Activated CD8-positive, alpha-beta memory T cell treated with anti-CD3 and anti-CD28 coated beads, Interleukin-2, amount 50 U/mL, for 4 hours (primary cell): ENCODE measurements at regions not wholly inside any gene's neighbourhood (a gene's known extent, or its start where the extent isn't known, plus 50 kb on each side); places are given as distances from the start of the nearest gene placed in this dataset.
"Not testable (repeated sequence)": the region's sequence is repeated elsewhere in the genome, so short reads cannot be mapped to it uniquely, and the experiment has no call there.

ENCODE experiments used
- DNase-seq: peaks from one replicate; pipeline ENCODE4 v3.0.0-alpha.2; 2020

DNA sequence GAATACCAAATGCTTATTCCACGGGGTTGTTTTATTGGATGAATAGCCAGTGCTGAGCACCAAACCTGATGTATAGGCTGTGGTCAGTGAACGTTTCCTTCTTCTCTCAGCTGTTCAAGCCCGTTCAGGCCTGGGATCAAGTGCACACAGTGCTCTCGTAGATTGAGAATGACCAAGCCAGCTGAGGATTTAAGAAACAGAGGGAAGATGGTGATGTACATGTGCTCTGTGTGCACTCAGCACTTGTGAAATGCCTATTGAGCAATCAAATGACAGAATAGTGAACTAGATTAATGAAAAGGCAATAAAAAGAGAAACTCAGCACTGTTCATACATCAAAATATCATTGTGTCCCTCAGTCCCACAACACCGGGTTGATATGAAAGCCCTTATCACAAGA lies 302.5 kb downstream of the BMPER start:
- DNase-seq, result no peak

DNA sequence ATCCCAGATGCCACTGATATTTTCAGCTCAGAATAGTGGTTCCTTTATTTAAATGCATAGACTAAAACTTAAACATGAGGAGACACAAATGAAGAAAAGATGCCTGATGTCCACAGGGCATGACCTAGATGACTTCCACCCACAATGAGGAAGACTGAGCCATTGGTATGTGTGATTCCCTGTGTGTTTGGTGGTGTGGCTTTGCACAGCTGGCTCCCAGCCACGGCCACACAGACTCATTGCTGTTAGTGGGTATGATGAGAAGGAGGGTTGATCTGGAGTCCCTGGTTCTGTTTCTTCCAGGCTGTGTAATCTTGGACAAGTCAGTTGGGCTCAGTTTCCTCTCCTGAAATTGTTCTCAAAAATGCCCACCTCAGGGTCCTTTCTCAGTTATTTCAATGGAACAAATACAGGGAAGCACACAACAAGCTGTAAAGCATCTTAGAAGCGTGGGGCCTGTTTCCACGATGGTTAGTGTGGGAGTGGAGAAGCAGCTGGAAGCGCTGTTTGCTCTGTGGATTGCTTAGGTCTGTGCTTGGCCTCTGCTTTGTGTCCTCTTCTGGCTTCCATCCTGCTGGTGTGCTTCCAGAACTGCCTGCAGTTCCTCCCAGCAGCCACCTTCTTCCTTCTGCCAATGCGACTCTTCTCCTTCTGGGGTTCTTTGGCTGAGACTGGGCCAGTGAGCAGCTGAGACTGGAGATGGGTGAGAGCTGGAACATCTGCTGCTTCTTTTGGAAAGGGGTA lies 303.7 kb downstream of the BMPER start:
- DNase-seq, result no peak

DNA sequence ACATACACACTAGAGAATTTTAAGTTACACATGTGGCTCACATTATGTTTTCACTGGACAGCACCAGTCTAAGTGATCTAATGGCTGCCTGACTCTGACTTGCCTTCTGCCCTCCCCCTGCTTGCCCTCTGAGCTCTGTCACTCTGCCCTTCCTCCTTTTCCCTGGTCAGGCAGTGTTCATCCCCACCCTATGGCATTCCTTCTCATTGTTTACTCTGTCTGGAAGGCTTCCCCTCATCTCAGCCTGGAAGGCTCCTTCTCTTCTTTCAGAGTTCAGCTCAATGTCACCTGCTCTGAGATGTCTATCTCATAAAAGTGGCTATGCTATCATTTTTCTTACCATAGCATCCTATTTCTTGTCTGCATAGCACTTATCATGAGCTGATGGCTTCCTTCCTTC lies 305.7 kb downstream of the BMPER start:
- no peak for DNase-seq

DNA sequence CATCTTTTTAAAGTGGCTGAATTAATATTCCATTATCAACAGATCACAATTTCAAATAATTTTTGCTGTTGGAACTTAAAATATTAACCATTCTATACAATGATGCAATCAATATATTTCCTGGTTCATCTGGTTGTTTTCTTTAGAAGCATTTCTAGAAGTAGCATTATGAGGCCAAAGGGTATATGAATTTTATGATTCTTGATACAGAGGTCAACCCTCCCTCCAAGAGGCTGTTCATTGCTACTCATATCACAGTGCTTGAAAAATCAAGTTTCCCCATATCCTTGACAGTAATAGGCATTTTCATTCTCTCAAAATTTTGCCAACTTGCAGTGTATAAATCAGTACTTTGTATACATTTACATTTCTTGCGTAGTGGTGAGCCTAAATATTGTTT lies 312.6 kb downstream of the BMPER start:
- no peak for DNase-seq

DNA sequence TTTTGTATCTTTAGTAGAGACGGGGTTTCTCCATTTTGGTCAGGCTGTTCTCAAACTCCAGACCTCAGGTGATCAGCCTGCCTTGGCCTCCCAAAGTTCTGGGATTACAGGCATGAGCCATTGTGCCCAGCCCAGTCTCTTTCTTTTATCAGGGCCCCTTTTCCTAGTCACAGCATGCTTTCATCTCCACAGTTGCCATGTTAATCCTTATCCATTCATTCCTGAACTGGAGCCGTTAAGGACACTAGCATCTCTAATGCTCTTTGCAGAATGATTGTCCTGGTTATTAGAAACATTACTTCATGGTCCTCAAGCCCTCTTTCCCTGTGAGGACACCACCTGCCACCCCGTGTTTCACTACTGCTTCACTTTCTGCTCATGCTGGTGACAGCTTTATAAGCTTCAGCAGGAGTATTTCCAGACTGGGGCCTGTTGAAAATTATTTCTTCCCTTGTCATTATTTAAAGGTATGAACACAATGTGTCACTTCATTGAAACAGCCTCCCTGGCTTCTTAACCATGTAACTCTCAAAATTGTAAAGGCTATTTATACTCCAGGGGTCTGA lies 313.9 kb downstream of the BMPER start:
- no peak for DNase-seq

DNA sequence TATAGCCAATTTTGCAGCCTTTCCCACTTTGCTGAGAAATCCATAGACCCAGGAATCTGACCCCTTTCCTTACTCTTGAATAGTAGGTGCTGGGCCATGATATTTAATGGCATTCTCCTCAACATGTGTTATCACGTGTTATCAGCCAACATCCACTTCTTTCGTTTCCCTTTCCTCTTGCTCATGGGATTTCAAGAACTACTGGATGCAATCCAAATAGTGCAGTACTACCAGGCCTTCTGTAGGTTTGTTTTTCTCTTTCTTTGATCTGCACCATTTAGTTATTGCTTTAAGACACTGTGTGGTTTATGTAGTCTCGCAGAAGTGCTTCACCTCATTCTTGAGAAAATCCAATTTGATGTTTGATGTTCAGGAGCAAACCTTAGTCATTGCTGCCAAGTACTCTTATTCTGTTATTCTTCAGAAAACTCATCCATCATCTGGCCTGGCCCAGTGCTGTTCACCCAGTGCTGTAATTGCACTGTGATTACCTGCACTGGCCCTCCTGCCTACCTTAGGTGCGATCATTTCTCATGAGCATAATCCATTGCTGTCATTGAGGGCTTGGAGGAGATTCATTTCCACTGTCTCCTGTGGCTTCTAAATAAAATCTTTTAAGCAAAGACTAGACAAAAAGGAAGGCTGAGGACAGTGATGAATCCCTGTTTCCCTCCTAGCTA lies 315.3 kb downstream of the BMPER start:
- no peak for DNase-seq

DNA sequence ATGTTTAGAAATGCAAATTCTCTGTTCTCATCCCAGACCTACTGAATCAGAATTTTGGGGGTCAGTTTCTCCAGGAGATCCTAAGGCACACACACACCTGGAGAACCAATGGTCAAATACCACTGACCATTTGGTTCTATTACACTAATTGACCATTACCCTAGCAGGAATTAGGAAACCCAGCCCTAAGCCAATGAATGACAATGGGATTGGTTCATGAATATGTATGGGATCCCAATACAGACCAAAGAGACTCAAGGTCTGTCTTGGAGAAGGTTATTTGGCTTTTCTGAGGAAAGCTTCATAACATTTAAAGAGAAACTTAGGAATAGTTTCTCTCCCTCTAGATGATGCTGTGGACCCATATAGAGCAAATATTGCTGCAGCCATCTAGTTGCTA lies 317.0 kb downstream of the BMPER start:
- no peak for DNase-seq

DNA sequence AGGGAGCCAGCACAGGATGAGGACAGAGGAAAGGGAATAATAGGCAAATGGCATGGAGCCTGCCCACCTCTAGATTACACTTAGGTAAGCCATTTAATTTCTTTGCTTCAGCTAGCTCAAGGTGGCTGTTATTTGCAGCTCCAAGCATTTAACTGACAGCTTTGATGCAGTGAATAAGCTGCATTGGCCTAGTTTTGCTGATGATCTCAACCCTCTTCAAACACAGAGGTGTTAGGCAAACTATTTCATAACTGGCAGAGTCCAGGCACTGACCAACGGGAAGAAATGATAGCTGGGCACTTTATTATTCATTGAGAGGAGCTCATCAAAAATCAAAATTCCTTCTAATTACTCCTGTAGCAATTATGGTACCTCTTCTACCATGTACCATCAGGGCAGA lies 317.4 kb downstream of the BMPER start:
- no peak for DNase-seq

DNA sequence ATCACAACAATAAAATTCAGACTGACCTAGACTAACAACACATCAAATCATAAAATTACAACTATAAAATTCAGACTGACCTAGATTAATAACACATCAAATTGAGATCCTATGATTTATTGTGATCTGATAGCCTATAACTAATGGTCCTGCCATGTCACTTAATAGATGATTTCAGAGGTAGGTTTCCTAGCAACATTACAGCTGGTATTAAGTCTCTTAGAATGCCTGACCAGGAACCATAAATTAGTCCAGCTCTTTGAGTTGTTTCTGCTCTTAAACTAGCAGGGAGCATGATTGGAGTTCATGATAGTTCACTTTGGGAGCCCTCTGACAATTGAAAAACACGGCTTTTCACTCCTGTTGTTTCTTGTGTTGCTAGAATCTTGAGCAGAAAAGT lies 318.9 kb downstream of the BMPER start:
- DNase-seq, result no peak

DNA sequence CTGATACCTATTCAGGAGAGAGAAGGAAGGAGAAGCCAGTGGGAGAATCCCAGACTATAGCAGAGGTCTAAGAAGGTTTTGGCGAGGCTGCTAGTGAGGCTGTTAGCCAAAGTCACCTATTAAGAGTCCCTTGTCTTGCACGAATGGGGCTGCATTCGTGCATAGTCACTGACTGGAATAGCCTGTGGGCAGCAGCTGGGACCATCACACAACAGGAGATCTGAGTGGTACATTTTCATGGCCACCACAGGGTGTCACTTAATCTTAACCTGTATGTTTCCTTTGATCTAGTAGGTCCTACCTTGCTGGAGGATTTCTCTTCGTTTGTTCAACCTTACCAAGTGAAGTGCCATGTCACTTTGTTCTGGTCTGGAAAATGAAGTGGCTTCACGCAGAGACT lies 319.9 kb downstream of the BMPER start:
- no peak for DNase-seq

DNA sequence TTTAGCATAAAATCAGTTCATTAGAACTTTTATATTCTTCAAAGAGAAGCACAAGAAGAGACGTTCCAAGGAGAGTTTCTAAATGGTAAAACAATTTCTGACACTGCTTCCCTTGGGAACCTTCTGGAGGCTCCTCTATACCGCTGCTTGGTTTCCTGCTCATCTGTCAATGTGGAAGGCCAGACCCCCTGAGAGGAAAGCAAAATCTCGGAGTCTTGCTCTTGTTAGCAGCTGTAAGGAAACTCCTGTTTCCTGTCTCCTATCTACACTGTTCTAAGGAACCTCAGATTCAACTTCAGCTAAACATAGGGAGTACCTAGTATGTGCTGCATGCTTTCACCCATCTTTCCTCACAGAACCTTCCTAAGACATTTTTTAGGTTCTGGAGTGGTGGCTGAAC lies 322.2 kb downstream of the BMPER start:
- no peak for DNase-seq

DNA sequence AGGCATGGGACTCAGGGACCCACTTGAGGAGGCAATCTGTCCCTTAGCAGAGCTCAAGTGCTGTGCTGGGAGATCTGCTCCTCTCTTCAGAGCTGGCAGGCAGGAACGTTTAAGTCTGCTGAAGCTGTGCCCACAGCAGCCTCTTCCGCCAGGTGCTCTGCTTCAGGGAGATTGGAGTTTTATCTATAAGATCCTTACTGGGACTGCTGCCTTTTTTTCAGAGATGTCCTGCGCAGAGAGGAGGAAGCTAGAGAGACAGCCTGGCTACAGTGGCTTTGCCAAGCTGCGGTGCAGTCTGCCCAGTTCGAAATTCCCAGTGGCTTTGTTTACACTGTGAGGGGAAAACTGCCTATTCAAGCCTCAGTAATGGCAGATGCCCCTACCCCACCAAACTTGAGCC lies 329.8 kb downstream of the BMPER start:
- DNase-seq, result not testable (repeated sequence)

DNA sequence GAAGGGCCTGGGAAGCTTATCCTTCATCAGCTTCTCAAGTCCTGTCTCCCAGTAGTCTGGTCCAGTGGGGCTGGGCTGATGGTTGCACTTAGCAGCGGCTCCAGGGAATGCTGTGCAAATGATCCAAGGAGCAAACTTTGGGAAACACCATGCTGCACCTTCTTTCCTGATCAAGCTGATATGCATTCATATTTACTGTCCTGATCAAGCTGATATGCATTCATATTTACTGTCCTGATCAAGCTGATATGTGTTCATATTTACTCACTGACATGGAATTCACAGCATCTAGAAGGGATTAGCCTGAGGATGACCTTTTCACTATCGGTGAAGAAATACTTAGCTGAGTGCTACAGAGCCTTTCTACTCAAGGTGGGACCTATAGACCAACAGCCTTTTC lies 330.7 kb downstream of the BMPER start:
- no peak for DNase-seq

DNA sequence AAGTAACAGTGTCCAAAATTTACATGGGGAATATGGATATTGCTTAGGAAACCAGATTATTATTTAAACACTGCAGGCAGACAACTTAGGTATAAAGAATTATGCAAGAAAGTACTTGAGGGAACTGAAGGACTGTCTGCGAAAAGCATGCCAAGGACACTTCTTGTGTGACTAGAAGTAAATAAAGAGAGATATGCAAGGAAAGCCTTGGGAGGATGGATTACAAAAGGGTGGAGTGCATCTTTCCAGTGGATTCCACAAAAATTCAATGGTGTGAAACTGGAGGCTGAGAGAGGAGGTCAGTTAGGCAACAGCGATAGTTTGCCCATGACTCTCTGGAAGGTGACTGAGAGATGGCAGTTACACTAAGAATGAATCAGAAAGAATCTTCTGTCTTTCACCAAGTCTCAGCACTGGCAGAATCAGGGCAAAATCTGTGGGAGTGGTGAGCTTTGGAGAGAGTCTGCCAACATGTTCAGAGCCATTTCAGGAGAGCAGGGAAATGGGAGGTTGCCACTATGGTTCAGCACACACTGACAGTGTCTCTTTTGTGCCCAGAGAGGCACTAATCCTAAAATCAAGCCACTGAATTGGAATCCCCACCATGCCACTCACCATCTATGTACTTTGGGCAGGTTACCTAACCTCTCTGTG lies 331.6 kb downstream of the BMPER start:
- DNase-seq, result no peak

DNA sequence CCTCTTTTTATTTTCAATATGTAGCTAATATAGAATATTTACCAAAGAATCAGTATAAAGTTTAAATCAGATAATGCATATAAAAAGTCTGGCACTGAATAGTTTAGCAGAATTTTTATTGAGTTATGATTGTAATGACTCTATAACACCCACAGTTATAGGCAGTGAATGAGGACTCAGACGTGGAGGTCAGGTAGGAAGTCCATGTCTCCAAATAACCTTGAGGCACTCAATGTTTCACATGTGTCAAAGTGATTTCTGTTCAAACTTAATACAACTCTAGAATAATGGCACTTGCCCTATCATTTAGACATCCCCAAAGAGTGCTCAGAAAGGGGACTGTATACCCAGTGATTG lies 332.1 kb downstream of the BMPER start:
- DNase-seq, result no peak

DNA sequence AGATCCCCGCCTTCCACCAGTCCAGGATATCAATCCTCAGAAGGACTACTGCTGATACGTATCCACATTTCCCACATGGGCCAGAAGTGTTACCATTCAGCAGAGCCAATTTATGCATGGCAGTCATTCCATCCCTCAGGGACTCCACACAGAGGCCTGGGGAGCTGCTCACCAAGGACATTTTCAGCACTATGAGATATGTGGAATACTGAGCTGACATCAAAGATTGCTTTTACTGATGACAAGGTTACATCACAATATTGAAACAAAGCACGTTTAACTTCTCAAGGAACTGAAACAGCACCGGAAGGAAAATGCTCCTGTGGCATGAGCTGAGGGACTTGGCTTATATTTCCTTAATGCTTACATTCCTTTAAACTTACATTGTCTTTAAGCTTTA lies 335.1 kb downstream of the BMPER start:
- DNase-seq, result no peak

DNA sequence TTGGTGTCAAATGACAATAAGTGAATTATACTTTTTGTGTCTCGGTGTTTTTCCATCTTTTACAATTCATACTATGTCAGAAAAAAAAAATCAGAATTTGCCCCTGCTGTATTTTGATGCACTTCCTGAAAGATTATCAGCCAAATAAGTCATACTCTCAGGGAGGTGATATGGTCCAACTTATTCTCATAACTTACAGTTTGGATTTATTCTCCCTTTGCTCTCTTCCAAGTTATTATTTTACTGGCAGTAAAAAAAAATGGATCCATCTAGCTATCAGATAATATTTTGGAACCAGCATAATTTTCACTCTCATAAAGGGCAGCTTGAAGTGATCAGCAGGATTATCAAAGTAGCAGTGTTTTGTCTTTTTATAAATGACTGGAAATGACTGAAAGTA lies 337.1 kb downstream of the BMPER start:
- no peak for DNase-seq

DNA sequence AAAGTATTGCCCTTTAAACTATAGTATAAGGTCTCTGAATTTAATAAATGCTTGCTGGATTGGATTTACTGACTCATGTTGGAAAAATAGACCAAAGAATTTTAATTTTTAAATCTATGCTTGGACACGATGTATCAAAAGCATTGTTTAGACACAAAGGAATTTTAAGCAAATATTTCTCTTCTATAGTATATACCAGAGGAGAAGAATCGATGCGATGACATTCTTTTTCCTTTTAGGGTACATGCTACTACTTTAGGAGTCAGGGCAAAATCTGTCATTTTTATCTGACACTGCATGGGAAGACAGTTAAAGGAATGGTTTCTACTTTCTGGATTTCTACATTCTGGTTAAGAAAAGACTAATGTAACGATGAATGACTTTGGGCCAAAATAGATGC lies 339.9 kb downstream of the BMPER start:
- no peak for DNase-seq

DNA sequence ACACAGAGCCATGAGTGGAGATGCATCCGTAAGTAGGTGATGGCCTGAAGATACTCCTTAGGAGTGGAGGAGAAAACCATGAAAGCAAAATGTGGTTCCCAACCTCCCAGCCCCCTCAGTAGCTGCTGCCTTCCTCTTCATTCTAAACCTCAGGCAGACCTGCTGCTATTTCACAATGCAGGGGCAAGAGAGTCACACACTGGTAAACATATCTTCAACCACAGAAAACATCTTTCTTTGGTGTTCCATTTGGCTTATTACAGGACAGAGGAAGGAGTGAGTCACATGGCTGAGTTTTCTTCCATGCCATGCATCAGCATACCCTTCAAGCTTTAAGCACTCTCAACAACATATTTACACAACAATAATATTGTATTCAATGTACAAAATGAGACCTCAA lies 342.1 kb downstream of the BMPER start:
- DNase-seq, result no peak

DNA sequence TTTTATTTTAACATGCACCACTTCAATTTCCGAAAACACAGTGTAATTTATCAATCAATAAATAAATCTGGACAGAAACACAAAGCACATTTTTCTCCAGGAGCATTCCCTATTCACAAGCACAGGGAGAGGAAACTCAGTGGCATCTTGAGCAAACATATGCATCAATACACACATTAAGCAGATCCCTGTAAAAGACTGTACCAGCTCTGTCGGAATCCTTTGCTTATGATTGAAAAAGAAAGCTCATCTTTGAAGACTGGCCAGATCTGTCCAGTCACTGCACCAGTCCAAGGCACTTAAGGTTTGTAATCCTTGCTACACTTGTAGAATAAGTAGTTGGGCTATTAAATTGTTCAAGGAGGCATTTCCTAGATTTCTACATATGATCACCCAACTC lies 343.9 kb downstream of the BMPER start:
- no peak for DNase-seq

DNA sequence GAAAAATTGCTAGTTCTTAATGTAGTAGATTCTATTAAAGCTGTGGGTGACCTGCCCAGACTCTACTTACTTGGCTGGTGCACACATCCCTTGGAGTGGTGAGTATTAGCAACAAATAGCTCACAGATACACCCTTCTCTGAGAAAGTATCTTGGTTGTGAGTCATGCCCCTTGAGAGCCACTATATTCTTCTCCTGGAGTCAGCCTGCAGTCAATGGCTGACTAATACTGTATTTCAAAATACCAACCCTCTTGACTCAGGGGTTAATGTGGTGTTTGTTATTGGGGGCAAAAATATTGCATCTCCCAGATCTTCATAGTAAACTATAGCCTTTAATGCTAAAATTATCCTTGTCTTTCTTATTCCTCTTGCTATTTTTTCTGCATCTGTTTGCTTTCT lies 354.9 kb downstream of the BMPER start:
- DNase-seq, result no peak

DNA sequence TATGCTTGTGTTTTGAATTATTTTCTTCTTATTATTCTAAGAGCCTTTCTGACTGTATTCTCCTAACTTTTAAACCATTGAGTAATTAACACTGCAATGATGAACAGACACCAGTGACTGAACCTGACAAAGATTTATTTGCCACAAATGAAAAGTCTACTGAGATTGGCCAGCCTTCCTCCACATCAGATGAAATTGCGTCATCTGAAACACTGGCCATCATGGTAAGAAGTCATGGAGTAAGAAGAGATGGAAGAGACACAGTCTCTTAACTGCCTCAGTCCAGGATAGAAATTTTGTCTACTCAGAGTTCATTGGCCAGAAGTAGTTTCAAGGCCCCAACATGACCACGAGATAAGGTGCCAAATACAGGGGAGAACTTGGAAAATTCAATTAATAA lies 357.8 kb downstream of the BMPER start:
- no peak for DNase-seq

DNA sequence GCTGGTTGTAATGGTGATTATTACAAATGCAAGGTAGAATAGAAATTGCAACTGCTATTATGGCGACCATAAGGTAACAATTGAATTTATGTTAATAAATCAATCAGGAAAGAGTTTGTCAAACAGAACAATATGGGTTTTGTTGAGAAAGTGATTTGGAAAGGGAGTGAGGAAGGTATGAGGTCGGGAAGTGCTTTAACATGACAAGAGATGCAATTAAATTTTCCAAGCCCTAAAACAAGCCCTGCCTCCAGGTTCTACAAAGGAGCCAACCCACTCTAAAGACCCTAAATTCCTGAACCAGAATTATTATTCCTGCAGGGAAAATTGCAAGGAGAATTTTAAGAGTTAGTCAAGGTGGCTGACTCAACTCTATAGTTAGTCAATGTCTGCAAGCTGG lies 363.7 kb downstream of the BMPER start:
- DNase-seq, result no peak

DNA sequence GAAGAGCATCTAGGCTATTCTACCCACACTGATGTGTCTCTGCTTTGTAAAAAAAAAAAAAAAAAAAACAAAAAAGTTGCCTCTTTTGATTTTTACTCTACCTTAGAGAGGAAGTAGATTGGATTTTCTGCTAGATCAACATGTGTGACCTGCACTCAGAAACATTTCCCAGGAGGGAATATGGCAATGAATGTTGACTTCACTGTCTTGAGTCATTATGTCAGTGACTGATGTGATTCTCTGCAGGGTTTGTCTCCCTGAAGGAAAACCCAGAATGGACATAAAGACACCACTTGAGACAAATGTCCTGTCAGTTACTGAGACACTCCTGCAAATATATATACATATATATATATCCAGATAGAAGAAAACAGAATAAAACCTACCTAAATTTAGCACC lies 370.3 kb downstream of the BMPER start:
- DNase-seq, result no peak
